Endothelial cell of umbilical vein (primary cell): ENCODE measurements at regions not wholly inside any gene's neighbourhood (a gene's known extent, or its start where the extent isn't known, plus 50 kb on each side); places are given as distances from the start of the nearest gene placed in this dataset.

Experiments used
- CTCF ChIP-seq, 2 donors: IDR thresholded peaks; 1 replicate in 1 of 2; 2 replicates in 1 of 2; pipeline ENCODE4 v1.5.1; 2011; ENCODE audit warnings: low read length in 2 of 2, mild to moderate bottlenecking in 2 of 2, moderate library complexity in 2 of 2, control low read depth in 1 of 2, inconsistent platforms in 1 of 2, low read depth in 1 of 2; ENCODE audit not compliant: insufficient read depth in 1 of 2; ENCODE audit errors: extremely low read depth in 1 of 2
- POLR2AphosphoS5 ChIP-seq: IDR thresholded peaks from 2 replicates; pipeline ENCODE4 v1.6.1; 2012; ENCODE audit warnings: low read depth, mild to moderate bottlenecking, control low read depth, low read length, moderate library complexity; ENCODE audit not compliant: insufficient read depth

GRCh38 chr4:181150191-181150590 is 1093.0 kb upstream of the TENM3 start:
- no peak for TF ChIP-seq CTCF (IDR thresholded peaks at IDR 0.05; ENCODE audit: extremely low read depth in 1 of 2, insufficient read depth in 1 of 2, low read depth in 1 of 2, low read length in 2 of 2)
- TF ChIP-seq POLR2AphosphoS5 = no peak
